CD14-positive monocyte (primary cell): ENCODE measurements at regions not wholly inside any gene's neighbourhood (a gene's known extent, or its start where the extent isn't known, plus 50 kb on each side); places are given as distances from the start of the nearest gene placed in this dataset.

ENCODE experiments used
- DNase-seq, 3 donors: peaks; one replicate each; pipeline ENCODE4 v3.0.0-alpha.2; 2011 to 2022
- H2AFZ ChIP-seq: 2 replicates; pipeline ENCODE4 v1.6.0; 2012; ENCODE audit warnings: mild to moderate bottlenecking, low read depth, low read length, inconsistent platforms; ENCODE audit not compliant: insufficient read depth, poor library complexity, severe bottlenecking
- H3K27ac ChIP-seq, 2 donors: 1 replicate in 1 of 2; 2 replicates in 1 of 2; pipeline ENCODE4 v1.5.1; 2012 to 2013; ENCODE audit warnings: low read length in 2 of 2, control low read depth in 1 of 2, inconsistent platforms in 1 of 2, low read depth in 1 of 2, mild to moderate bottlenecking in 1 of 2
- H3K27me3 ChIP-seq, 2 donors: one replicate each; pipeline versions ENCODE4 v1.6.0 to v1.6.1; 2011 to 2013; ENCODE audit warnings: low read length in 2 of 2; ENCODE audit not compliant: control insufficient read depth in 2 of 2, insufficient read depth in 2 of 2
- H3K36me3 ChIP-seq, 2 donors: replicated peaks in 1 of 2; 1 replicate in 1 of 2; 2 replicates in 1 of 2; pipeline versions ENCODE4 v1.5.1 to v1.6.1; 2012 to 2013; ENCODE audit warnings: low read length in 2 of 2, control low read depth in 1 of 2, inconsistent platforms in 1 of 2, mild to moderate bottlenecking in 1 of 2; ENCODE audit not compliant: insufficient read depth in 2 of 2, control insufficient read depth in 1 of 2
- H3K4me1 ChIP-seq, 2 donors: 1 replicate in 1 of 2; 2 replicates in 1 of 2; pipeline versions ENCODE4 v1.5.1 to v1.6.1; 2012 to 2013; ENCODE audit warnings: low read length in 2 of 2, control low read depth in 1 of 2, inconsistent platforms in 1 of 2, mild to moderate bottlenecking in 1 of 2, moderate library complexity in 1 of 2; ENCODE audit not compliant: insufficient read depth in 2 of 2, control insufficient read depth in 1 of 2
- H3K4me2 ChIP-seq: replicated peaks from 2 replicates; pipeline ENCODE3; 2012; ENCODE audit warnings: low read length, moderate library complexity, mild to moderate bottlenecking; ENCODE audit not compliant: poor library complexity, severe bottlenecking; ENCODE audit errors: extremely low read depth
- H3K4me3 ChIP-seq, 3 experiments: fragments of 200-600 bp in 1 of 3; sonication (generic) in 1 of 3; replicated peaks in 1 of 3; 1 replicate in 2 of 3; 2 replicates in 1 of 3; pipeline ENCODE4 v1.5.1; 2011 to 2013; ENCODE audit warnings: low read length in 3 of 3, mild to moderate bottlenecking in 3 of 3, control low read depth in 2 of 3, low read depth in 2 of 3, inconsistent platforms in 1 of 3, moderate library complexity in 1 of 3
- H3K79me2 ChIP-seq: 2 replicates; pipeline ENCODE4 v1.6.0; 2012; ENCODE audit warnings: mild to moderate bottlenecking, control low read depth, inconsistent platforms, low read length, moderate library complexity; ENCODE audit not compliant: insufficient read depth
- H3K9ac ChIP-seq: 2 replicates; pipeline ENCODE4 v1.6.0; 2017; ENCODE audit warnings: low read length, mild to moderate bottlenecking; ENCODE audit not compliant: insufficient read depth, poor library complexity, severe bottlenecking
- H3K9me3 ChIP-seq, 2 donors: replicated peaks in 1 of 2; 1 replicate in 1 of 2; 2 replicates in 1 of 2; pipeline versions ENCODE4 v1.5.1 to v1.6.1; 2012 to 2013; ENCODE audit warnings: low read length in 2 of 2, control low read depth in 1 of 2; ENCODE audit not compliant: control insufficient read depth in 1 of 2, insufficient read depth in 1 of 2
- H4K20me1 ChIP-seq: 2 replicates; pipeline ENCODE4 v1.6.0; 2012; ENCODE audit warnings: mild to moderate bottlenecking, low read length, control low read depth, moderate library complexity; ENCODE audit not compliant: insufficient read depth
- H3K27ac Mint-ChIP-seq, 7 donors: one replicate each; pipeline ENCODE4 v1.8.0; 2020; ENCODE audit warnings: mild to moderate bottlenecking in 7 of 7, mixed read lengths in 7 of 7, moderate library complexity in 6 of 7, inconsistent platforms in 2 of 7
- H3K27me3 Mint-ChIP-seq, 3 donors: one replicate each; pipeline ENCODE4 v1.8.0; 2021 to 2022; ENCODE audit warnings: low read depth in 3 of 3, mild to moderate bottlenecking in 3 of 3, mixed read lengths in 3 of 3, moderate library complexity in 3 of 3, inconsistent platforms in 1 of 3
- H3K36me3 Mint-ChIP-seq, 2 donors: one replicate each; pipeline ENCODE4 v1.8.0; 2020; ENCODE audit warnings: mixed read lengths in 2 of 2, inconsistent platforms in 1 of 2, mild to moderate bottlenecking in 1 of 2
- H3K4me1 Mint-ChIP-seq: one replicate; pipeline ENCODE4 v1.8.0; 2020; ENCODE audit warnings: mild to moderate bottlenecking, mixed read lengths
- H3K4me3 Mint-ChIP-seq, 2 donors: one replicate each; pipeline ENCODE4 v1.8.0; 2020; ENCODE audit warnings: mild to moderate bottlenecking in 2 of 2, mixed read lengths in 2 of 2, moderate library complexity in 1 of 2
- H3K9me3 Mint-ChIP-seq, 7 donors: one replicate each; pipeline ENCODE4 v1.8.0; 2020 to 2022; ENCODE audit warnings: mixed read lengths in 7 of 7, mild to moderate bottlenecking in 6 of 7, moderate library complexity in 6 of 7, inconsistent platforms in 2 of 7
- CTCF ChIP-seq: fragments of 200-600 bp; IDR thresholded peaks from one replicate; pipeline ENCODE4 v1.8.0; 2022; ENCODE audit warnings: antibody characterized with exemption, mild to moderate bottlenecking
- intact Hi-C, 2 donors: fragments of 100-400 bp; cut with micrococcal nuclease; formaldehyde crosslinking; loops; one replicate each; pipeline versions ENCODE4 v1.15.0 to v1.15.1; 2023

- Mint-ChIP-seq H3K36me3 (no peaks in the 10 kb centered on the region), H3K4me1 (no peaks in the 10 kb centered on the region), H3K9me3 (peaks cover 0 to 9% (median 3%) of the 10 kb centered on the region in 7 donors)
These were observed 624.2 kb upstream of the ZNF608 start for GRCh38 chr5:125370461-125371205.

More at GRCh38 chr5:125370461-125371205, 624.2 kb upstream of the ZNF608 start:
- no peak for DNase-seq
- H3K79me2 ChIP-seq: no peaks in the 10 kb centered on the region
- H3K9me3 ChIP-seq: no peaks in the 10 kb centered on the region
- no peaks in the 10 kb centered on the region for H3K36me3 ChIP-seq
- TF ChIP-seq CTCF: no peak
- H3K4me3 ChIP-seq: no peak overlapping the region
- no peak overlapping the region for H3K9ac ChIP-seq
- intact Hi-C loops: no loop called here
- no peaks in the 10 kb centered on the region for H3K4me1 ChIP-seq
- no peaks in the 10 kb centered on the region for H4K20me1 ChIP-seq
- no peak overlapping the region for H2AFZ ChIP-seq
- H3K4me3 Mint-ChIP-seq: no peak overlapping the region
- no peak overlapping the region for H3K4me2 ChIP-seq
- no peaks in the 10 kb centered on the region for H3K27me3 ChIP-seq
- H3K27me3 Mint-ChIP-seq: peaks cover 0 to 2% (median 2%) of the 10 kb centered on the region in 3 donors
- no peak overlapping the region for H3K27ac Mint-ChIP-seq
- no peak overlapping the region for H3K27ac ChIP-seq
